Caco-2 (cell line): ENCODE measurements at regions not wholly inside any gene's neighbourhood (a gene's known extent, or its start where the extent isn't known, plus 50 kb on each side); places are given as distances from the start of the nearest gene placed in this dataset.

Experiments used
- BruUV-seq: library from RNA; stranded (reverse); fragments of 400-500 nt; replicated peaks from 2 replicates; lab custom pipeline; 2021; lab: Mats Ljungman, UMichigan
- CTCF ChIA-PET: fragments of 300-600 bp; sonication (Branson Sonifier 250); formaldehyde crosslinking; loops from one replicate; lab custom pipeline; 2022; ENCODE audit warnings: antibody characterized with exemption; lab: Charles Lee
- POLR2A ChIA-PET: fragments of 300-600 bp; sonication (Branson Sonifier 250); formaldehyde crosslinking; loops from one replicate; lab custom pipeline; 2022; ENCODE audit warnings: antibody characterized with exemption; lab: Charles Lee
- DNase-seq, 2 experiments: peaks; one replicate each; pipeline versions ENCODE4 v3.0.0 to v3.0.0-alpha.2; 2020 to 2022
- H3K27me3 ChIP-seq: replicated peaks from 2 replicates; pipeline ENCODE4 v1.6.0; 2011; ENCODE audit warnings: low read length; ENCODE audit not compliant: control insufficient read depth, insufficient read depth
- H3K36me3 ChIP-seq: 2 replicates; pipeline ENCODE4 v1.5.1; 2011; ENCODE audit warnings: low read length; ENCODE audit not compliant: control insufficient read depth, insufficient read depth
- H3K4me1 ChIP-seq: fragments of 250-450 bp; sonication (Bioruptor Pico); 2 replicates; pipeline ENCODE4 v1.5.1; 2020; ENCODE audit warnings: mild to moderate bottlenecking
- H3K4me3 ChIP-seq: 2 replicates; pipeline ENCODE4 v1.5.1; 2011; ENCODE audit warnings: low read depth, mild to moderate bottlenecking, control low read depth, low read length
- H3K9me3 ChIP-seq: fragments of 250-450 bp; sonication (Bioruptor Pico); 2 replicates; pipeline ENCODE4 v1.5.1; 2020; ENCODE audit warnings: mild to moderate bottlenecking, moderate library complexity
- H3K27ac Mint-ChIP-seq: one replicate; pipeline ENCODE4 v1.8.0; 2022; ENCODE audit warnings: mixed read lengths; ENCODE audit not compliant: unreplicated experiment
- H3K27me3 Mint-ChIP-seq: one replicate; pipeline ENCODE4 v1.8.0; 2022; ENCODE audit warnings: mixed read lengths; ENCODE audit not compliant: insufficient read depth, unreplicated experiment
- H3K36me3 Mint-ChIP-seq: one replicate; pipeline ENCODE4 v1.8.0; 2022; ENCODE audit warnings: mild to moderate bottlenecking, mixed read lengths; ENCODE audit not compliant: insufficient read depth, unreplicated experiment
- H3K4me1 Mint-ChIP-seq: one replicate; pipeline ENCODE4 v1.8.0; 2022; ENCODE audit warnings: low read depth, mixed read lengths; ENCODE audit not compliant: unreplicated experiment
- H3K4me3 Mint-ChIP-seq: one replicate; pipeline ENCODE4 v1.8.0; 2022; ENCODE audit warnings: mild to moderate bottlenecking, moderate library complexity, mixed read lengths; ENCODE audit not compliant: unreplicated experiment
- H3K9me3 Mint-ChIP-seq: one replicate; pipeline ENCODE4 v1.8.0; 2022; ENCODE audit warnings: mixed read lengths; ENCODE audit not compliant: unreplicated experiment
- CTCF ChIP-seq, 2 experiments: fragments of 200-600 bp in 1 of 2; IDR thresholded peaks; 1 replicate in 1 of 2; 2 replicates in 1 of 2; pipeline versions ENCODE4 v1.5.1 to v1.8.0; 2011 to 2022; ENCODE audit warnings: antibody characterized with exemption in 1 of 2, control low read depth in 1 of 2, inconsistent platforms in 1 of 2, low read depth in 1 of 2, low read length in 1 of 2, mild to moderate bottlenecking in 1 of 2, moderate library complexity in 1 of 2; ENCODE audit not compliant: insufficient read depth in 1 of 2, severe bottlenecking in 1 of 2, unreplicated experiment in 1 of 2
- intact Hi-C: fragments of 100-400 bp; cut with micrococcal nuclease; formaldehyde crosslinking; loops from one replicate; pipeline ENCODE4 v1.10.0; 2022; ENCODE audit not compliant: unreplicated experiment

GRCh38 chr4:187426511-187426910 is 569.1 kb upstream of the ZFP42 start:
- Histone ChIP-seq H3K27me3 (no peaks in the 10 kb centered on the region), H3K36me3 (no peaks in the 10 kb centered on the region), H3K9me3 (no peaks in the 10 kb centered on the region), H3K4me1 (no peaks in the 10 kb centered on the region), H3K4me3 (no peak overlapping the region)
- Mint-ChIP-seq H3K27me3 (no peaks in the 10 kb centered on the region), H3K27ac (no peak overlapping the region), H3K36me3 (no peaks in the 10 kb centered on the region), H3K4me1 (no peaks in the 10 kb centered on the region), H3K9me3 (no peaks in the 10 kb centered on the region), H3K4me3 (no peak overlapping the region)
- intact Hi-C loops, result no loop called here
- TF ChIP-seq CTCF (IDR thresholded peaks at IDR 0.05; ENCODE audit: insufficient read depth in 1 of 2, low read depth in 1 of 2, low read length in 1 of 2, severe bottlenecking in 1 of 2, unreplicated experiment in 1 of 2), result no peak
- ChIA-PET CTCF (no interaction called here), POLR2A (no interaction called here)
- no peak for DNase-seq
- BruUV-seq, result no TSS peak

GRCh38 chr4:187432310-187432709 is 563.3 kb upstream of the ZFP42 start:
- Histone ChIP-seq H3K27me3 (no peaks in the 10 kb centered on the region), H3K36me3 (no peaks in the 10 kb centered on the region), H3K4me1 (no peaks in the 10 kb centered on the region), H3K9me3 (no peaks in the 10 kb centered on the region), H3K4me3 (no peak overlapping the region)
- BruUV-seq, result no TSS peak
- H3K27ac Mint-ChIP-seq, result no peak overlapping the region
- ChIA-PET CTCF (no interaction called here), POLR2A (no interaction called here)
- H3K27me3 Mint-ChIP-seq, result peaks cover 5% of the 10 kb centered on the region
- TF ChIP-seq CTCF (IDR thresholded peaks at IDR 0.05; ENCODE audit: insufficient read depth in 1 of 2, low read depth in 1 of 2, low read length in 1 of 2, severe bottlenecking in 1 of 2, unreplicated experiment in 1 of 2), result no peak
- no peaks in the 10 kb centered on the region for H3K4me1 Mint-ChIP-seq
- no peak overlapping the region for H3K4me3 Mint-ChIP-seq
- DNase-seq, result no peak
- no peaks in the 10 kb centered on the region for H3K36me3 Mint-ChIP-seq
- intact Hi-C loops, result no loop called here
- no peaks in the 10 kb centered on the region for H3K9me3 Mint-ChIP-seq

GRCh38 chr4:187433141-187433540 is 562.4 kb upstream of the ZFP42 start:
- TF ChIP-seq CTCF (IDR thresholded peaks at IDR 0.05; ENCODE audit: insufficient read depth in 1 of 2, low read depth in 1 of 2, low read length in 1 of 2, severe bottlenecking in 1 of 2, unreplicated experiment in 1 of 2), result no peak
- Mint-ChIP-seq H3K27me3 (peaks cover 5% of the 10 kb centered on the region), H3K4me3 (no peak overlapping the region), H3K36me3 (no peaks in the 10 kb centered on the region), H3K4me1 (no peaks in the 10 kb centered on the region), H3K27ac (no peak overlapping the region), H3K9me3 (no peaks in the 10 kb centered on the region)
- H3K4me3 ChIP-seq, result no peak overlapping the region
- H3K27me3 ChIP-seq, result no peaks in the 10 kb centered on the region
- ChIA-PET CTCF (no interaction called here), POLR2A (no interaction called here)
- intact Hi-C loops, result no loop called here
- H3K4me1 ChIP-seq, result no peaks in the 10 kb centered on the region
- no peaks in the 10 kb centered on the region for H3K36me3 ChIP-seq
- DNase-seq, result no peak
- BruUV-seq, result no TSS peak
- H3K9me3 ChIP-seq, result no peaks in the 10 kb centered on the region
